ENCODE measurements at regions not wholly inside any gene's neighbourhood (a gene's known extent, or its start where the extent isn't known, plus 50 kb on each side); places are given as distances from the start of the nearest gene placed in this dataset.
"Not testable (repeated sequence)": the region's sequence is repeated elsewhere in the genome, so short reads cannot be mapped to it uniquely, and the experiment has no call there.

- BruUV-seq (replicated peaks), result no TSS peak
Observed at GRCh38 chr4:133287396-133287795, 138.3 kb downstream of the PCDH10 start.

GRCh38 chr4:133278591-133278990 is 129.5 kb downstream of the PCDH10 start:
- no peak for DNase-seq (ENCODE audit: low spot score)
- BruUV-seq (replicated peaks), result no TSS peak
- intact Hi-C loops (cut with micrococcal nuclease; ENCODE audit: unreplicated experiment), result no loop called here
- Histone ChIP-seq H3K4me1 (ENCODE audit: insufficient read depth, low read length, poor library complexity, severe bottlenecking) (no peaks in the 10 kb centered on the region), H3K27ac (ENCODE audit: low read depth, low read length, poor library complexity, severe bottlenecking) (no peak overlapping the region), H3K36me3 (ENCODE audit: insufficient read depth, low read length, poor library complexity, severe bottlenecking) (no peaks in the 10 kb centered on the region), H3K9me3 (ENCODE audit: low read depth, low read length, poor library complexity, severe bottlenecking) (no peaks in the 10 kb centered on the region), H3K27me3 (replicated peaks; ENCODE audit: insufficient read depth, low read depth, low read length, poor library complexity) (no peaks in the 10 kb centered on the region), H3K4me3 (ENCODE audit: low read depth, low read length, poor library complexity, severe bottlenecking) (no peak overlapping the region)
- ChIA-PET POLR2A (ENCODE audit: low non-redundant PET) (no interaction called here), CTCF (no interaction called here)
- no peak for TF ChIP-seq EZH2 (IDR thresholded peaks at IDR 0.05; ENCODE audit: borderline replicate concordance, low read depth, low read length, poor library complexity, severe bottlenecking)
- TF ChIP-seq CTCF (conservative IDR thresholded peaks at IDR 0.05; ENCODE audit: low read depth, low read length), result no peak

More at GRCh38 chr4:133287396-133287795, 138.3 kb downstream of the PCDH10 start:
- TF ChIP-seq EZH2 (IDR thresholded peaks at IDR 0.05; ENCODE audit: borderline replicate concordance, low read depth, low read length, poor library complexity, severe bottlenecking) (no peak), CTCF (conservative IDR thresholded peaks at IDR 0.05; ENCODE audit: low read depth, low read length) (no peak)
- no peak overlapping the region for H3K4me3 ChIP-seq (ENCODE audit: low read depth, low read length, poor library complexity, severe bottlenecking)
- CTCF ChIA-PET, result no interaction called here
- H3K9me3 ChIP-seq (ENCODE audit: low read depth, low read length, poor library complexity, severe bottlenecking), result no peaks in the 10 kb centered on the region
- no peaks in the 10 kb centered on the region for H3K36me3 ChIP-seq (ENCODE audit: insufficient read depth, low read length, poor library complexity, severe bottlenecking)
- no peaks in the 10 kb centered on the region for H3K4me1 ChIP-seq (ENCODE audit: insufficient read depth, low read length, poor library complexity, severe bottlenecking)
- no peak overlapping the region for H3K27ac ChIP-seq (ENCODE audit: low read depth, low read length, poor library complexity, severe bottlenecking)
- intact Hi-C loops (cut with micrococcal nuclease; ENCODE audit: unreplicated experiment), result no loop called here
- DNase-seq (ENCODE audit: low spot score), result no peak
- POLR2A ChIA-PET (ENCODE audit: low non-redundant PET), result no interaction called here
- no peaks in the 10 kb centered on the region for H3K27me3 ChIP-seq (replicated peaks; ENCODE audit: insufficient read depth, low read depth, low read length, poor library complexity)

GRCh38 chr4:133277940-133278339 is 128.8 kb downstream of the PCDH10 start:
- H3K36me3 ChIP-seq (ENCODE audit: insufficient read depth, low read length, poor library complexity, severe bottlenecking); POLR2A ChIA-PET (ENCODE audit: low non-redundant PET); H3K27me3 ChIP-seq (replicated peaks; ENCODE audit: insufficient read depth, low read depth, low read length, poor library complexity); DNase-seq (ENCODE audit: low spot score); H3K9me3 ChIP-seq (ENCODE audit: low read depth, low read length, poor library complexity, severe bottlenecking); H3K4me1 ChIP-seq (ENCODE audit: insufficient read depth, low read length, poor library complexity, severe bottlenecking); H3K27ac ChIP-seq (ENCODE audit: low read depth, low read length, poor library complexity, severe bottlenecking); CTCF ChIA-PET; intact Hi-C loops (cut with micrococcal nuclease; ENCODE audit: unreplicated experiment); H3K4me3 ChIP-seq (ENCODE audit: low read depth, low read length, poor library complexity, severe bottlenecking); BruUV-seq (replicated peaks): not testable (repeated sequence)

GRCh38 chr4:133275246-133275645 is 126.2 kb downstream of the PCDH10 start:
- TF ChIP-seq CTCF (conservative IDR thresholded peaks at IDR 0.05; ENCODE audit: low read depth, low read length) (no peak), EZH2 (IDR thresholded peaks at IDR 0.05; ENCODE audit: borderline replicate concordance, low read depth, low read length, poor library complexity, severe bottlenecking) (no peak)

More at GRCh38 chr4:133275246-133275645, 126.2 kb downstream of the PCDH10 start:
- no peaks in the 10 kb centered on the region for H3K27me3 ChIP-seq (replicated peaks; ENCODE audit: insufficient read depth, low read depth, low read length, poor library complexity)
- H3K36me3 ChIP-seq (ENCODE audit: insufficient read depth, low read length, poor library complexity, severe bottlenecking), result no peaks in the 10 kb centered on the region
- POLR2A ChIA-PET (ENCODE audit: low non-redundant PET), result no interaction called here
- H3K9me3 ChIP-seq (ENCODE audit: low read depth, low read length, poor library complexity, severe bottlenecking), result no peaks in the 10 kb centered on the region
- no peak overlapping the region for H3K4me3 ChIP-seq (ENCODE audit: low read depth, low read length, poor library complexity, severe bottlenecking)
- DNase-seq (ENCODE audit: low spot score), result no peak
- H3K27ac ChIP-seq (ENCODE audit: low read depth, low read length, poor library complexity, severe bottlenecking), result no peak overlapping the region
- intact Hi-C loops (cut with micrococcal nuclease; ENCODE audit: unreplicated experiment), result no loop called here
- CTCF ChIA-PET, result no interaction called here
- BruUV-seq (replicated peaks), result no TSS peak
- H3K4me1 ChIP-seq (ENCODE audit: insufficient read depth, low read length, poor library complexity, severe bottlenecking), result no peaks in the 10 kb centered on the region
